ENCODE measurements at regions not wholly inside any gene's neighbourhood (a gene's known extent, or its start where the extent isn't known, plus 50 kb on each side); places are given as distances from the start of the nearest gene placed in this dataset.

GRCh38 chr14:99067141-99067920, 204.7 kb downstream of the BCL11B start:
- intact Hi-C loops (cut with DNase I) = no loop called here
- no peak for DNase-seq
- TF ChIP-seq POLR2A (IDR thresholded peaks at IDR 0.05) (no peak), CTCF (IDR thresholded peaks at IDR 0.05) (no peak)
- Histone ChIP-seq H3K4me3 (replicated peaks in 1 of 3) (no peak overlapping the region), H3K4me1 (no peaks in the 10 kb centered on the region), H3K27ac (no peak overlapping the region), H3K9me3 (no peaks in the 10 kb centered on the region), H3K27me3 (no peaks in the 10 kb centered on the region), H3K36me3 (no peaks in the 10 kb centered on the region)
- 100% methylated on average over 2 of the region's 2 CpGs; no CpG with 5 or more reads in 1 of the 2 donors for WGBS, 2 donors

GRCh38 chr14:99067927-99068326, 204.1 kb downstream of the BCL11B start:
- no peaks in the 10 kb centered on the region for H3K9me3 ChIP-seq
- no peak overlapping the region for H3K4me3 ChIP-seq (replicated peaks in 1 of 3)
- H3K27ac ChIP-seq = no peak overlapping the region
- no peak for DNase-seq
- WGBS, 2 donors = 95 to 98% methylated on average over 5 of the region's 5 CpGs
- H3K36me3 ChIP-seq = no peaks in the 10 kb centered on the region
- intact Hi-C loops (cut with DNase I) = no loop called here
- H3K27me3 ChIP-seq = no peaks in the 10 kb centered on the region
- TF ChIP-seq POLR2A (IDR thresholded peaks at IDR 0.05) = no peak
- TF ChIP-seq CTCF (IDR thresholded peaks at IDR 0.05) = no peak
- H3K4me1 ChIP-seq = no peaks in the 10 kb centered on the region

GRCh38 chr14:99069946-99070345, 202.1 kb downstream of the BCL11B start:
- intact Hi-C loops (cut with DNase I) = no loop called here
- WGBS, 2 donors = 66 to 86% methylated on average over 2 to 3 of the region's 3 CpGs
- H3K4me1 ChIP-seq = peaks cover 0 to 8% of the 10 kb centered on the region in 2 donors
- no peak overlapping the region for H3K27ac ChIP-seq
- no peaks in the 10 kb centered on the region for H3K9me3 ChIP-seq
- TF ChIP-seq CTCF (IDR thresholded peaks at IDR 0.05) (no peak), POLR2A (IDR thresholded peaks at IDR 0.05) (no peak)
- no peaks in the 10 kb centered on the region for H3K36me3 ChIP-seq
- no peak for DNase-seq
- H3K4me3 ChIP-seq (replicated peaks in 1 of 3) = no peak overlapping the region
- H3K27me3 ChIP-seq = no peaks in the 10 kb centered on the region

GRCh38 chr14:99072433-99072832, 199.6 kb downstream of the BCL11B start:
- H3K9me3 ChIP-seq = no peaks in the 10 kb centered on the region
- no peak for DNase-seq
- H3K4me1 ChIP-seq = peaks cover 0 to 8% of the 10 kb centered on the region in 2 donors
- no peak overlapping the region for H3K4me3 ChIP-seq (replicated peaks in 1 of 3)
- TF ChIP-seq CTCF (IDR thresholded peaks at IDR 0.05) (no peak), POLR2A (IDR thresholded peaks at IDR 0.05) (no peak)
- 93 to 96% methylated on average over 12 of the region's 12 CpGs for WGBS, 2 donors
- H3K27ac ChIP-seq = no peak overlapping the region
- intact Hi-C loops (cut with DNase I) = no loop called here
- no peaks in the 10 kb centered on the region for H3K36me3 ChIP-seq
- H3K27me3 ChIP-seq = no peaks in the 10 kb centered on the region

- Histone ChIP-seq H3K36me3 (no peaks in the 10 kb centered on the region), H3K9me3 (no peaks in the 10 kb centered on the region), H3K27me3 (no peaks in the 10 kb centered on the region), H3K27ac (no peak overlapping the region), H3K4me1 (peaks cover 0 to 8% of the 10 kb centered on the region in 2 donors), H3K4me3 (replicated peaks in 1 of 3) (no peak overlapping the region)
- intact Hi-C loops (cut with DNase I) = no loop called here
- DNase-seq = no peak
- WGBS, 2 donors = 76 to 92% methylated on average over 6 of the region's 6 CpGs
- TF ChIP-seq POLR2A (IDR thresholded peaks at IDR 0.05) = no peak
- no peak for TF ChIP-seq CTCF (IDR thresholded peaks at IDR 0.05)
Observed at GRCh38 chr14:99072956-99073355, 199.0 kb downstream of the BCL11B start.
